ENCODE measurements at regions not wholly inside any gene's neighbourhood (a gene's known extent, or its start where the extent isn't known, plus 50 kb on each side); places are given as distances from the start of the nearest gene placed in this dataset.

GRCh38 chr2:55811048-55811447 lies 112.5 kb downstream of the EFEMP1 start:
- Histone ChIP-seq H3K4me3 (ENCODE audit: low read depth, low read length) (no peak overlapping the region), H3K36me3 (ENCODE audit: control insufficient read depth, insufficient read depth, low read length) (no peaks in the 10 kb centered on the region), H3K79me2 (no peaks in the 10 kb centered on the region), H3K27me3 (ENCODE audit: control insufficient read depth, insufficient read depth, low read length) (no peaks in the 10 kb centered on the region), H3K27ac (no peak overlapping the region), H3K4me1 (no peaks in the 10 kb centered on the region), H2AFZ (no peak overlapping the region), H3K4me2 (ENCODE audit: low read length) (no peak overlapping the region), H3K9me3 (ENCODE audit: control insufficient read depth, low read length) (no peaks in the 10 kb centered on the region), H3K9ac (no peak overlapping the region)
- no peak for TF ChIP-seq CTCF (IDR thresholded peaks at IDR 0.05)

- Histone ChIP-seq H3K9ac (no peak overlapping the region), H3K27ac (no peak overlapping the region), H3K27me3 (ENCODE audit: control insufficient read depth, insufficient read depth, low read length) (no peaks in the 10 kb centered on the region), H3K9me3 (ENCODE audit: control insufficient read depth, low read length) (no peaks in the 10 kb centered on the region), H3K4me3 (ENCODE audit: low read depth, low read length) (no peak overlapping the region), H3K36me3 (ENCODE audit: control insufficient read depth, insufficient read depth, low read length) (no peaks in the 10 kb centered on the region), H3K4me1 (no peaks in the 10 kb centered on the region), H3K79me2 (no peaks in the 10 kb centered on the region), H3K4me2 (ENCODE audit: low read length) (no peak overlapping the region), H2AFZ (no peak overlapping the region)
- no peak for TF ChIP-seq CTCF (IDR thresholded peaks at IDR 0.05)
These were observed 113.0 kb downstream of the EFEMP1 start for GRCh38 chr2:55810622-55811020.

- no peaks in the 10 kb centered on the region for H3K36me3 ChIP-seq (ENCODE audit: control insufficient read depth, insufficient read depth, low read length)
- TF ChIP-seq CTCF (IDR thresholded peaks at IDR 0.05): no peak
- H3K9ac ChIP-seq: no peak overlapping the region
- no peak overlapping the region for H3K4me3 ChIP-seq (ENCODE audit: low read depth, low read length)
- H3K4me1 ChIP-seq: no peaks in the 10 kb centered on the region
- no peak overlapping the region for H2AFZ ChIP-seq
- no peaks in the 10 kb centered on the region for H3K27me3 ChIP-seq (ENCODE audit: control insufficient read depth, insufficient read depth, low read length)
- no peak overlapping the region for H3K4me2 ChIP-seq (ENCODE audit: low read length)
- no peaks in the 10 kb centered on the region for H3K79me2 ChIP-seq
- H3K27ac ChIP-seq: no peak overlapping the region
- H3K9me3 ChIP-seq (ENCODE audit: control insufficient read depth, low read length): no peaks in the 10 kb centered on the region
These were observed 113.5 kb downstream of the EFEMP1 start for GRCh38 chr2:55809875-55810621.

GRCh38 chr2:55807900-55808299 lies 114.3 kb upstream of the PNPT1 start:
- H3K27ac ChIP-seq: no peak overlapping the region
- no peaks in the 10 kb centered on the region for H3K9me3 ChIP-seq (ENCODE audit: control insufficient read depth, low read length)
- no peak for TF ChIP-seq CTCF (IDR thresholded peaks at IDR 0.05)
- H3K4me2 ChIP-seq (ENCODE audit: low read length): no peak overlapping the region
- no peak overlapping the region for H2AFZ ChIP-seq
- H3K27me3 ChIP-seq (ENCODE audit: control insufficient read depth, insufficient read depth, low read length): no peaks in the 10 kb centered on the region
- no peaks in the 10 kb centered on the region for H3K79me2 ChIP-seq
- no peak overlapping the region for H3K4me3 ChIP-seq (ENCODE audit: low read depth, low read length)
- no peaks in the 10 kb centered on the region for H3K36me3 ChIP-seq (ENCODE audit: control insufficient read depth, insufficient read depth, low read length)
- H3K4me1 ChIP-seq: no peaks in the 10 kb centered on the region
- no peak overlapping the region for H3K9ac ChIP-seq

GRCh38 chr2:55805686-55806085 lies 112.0 kb upstream of the PNPT1 start:
- no peak overlapping the region for H3K9ac ChIP-seq
- no peaks in the 10 kb centered on the region for H3K9me3 ChIP-seq (ENCODE audit: control insufficient read depth, low read length)
- H3K4me3 ChIP-seq (ENCODE audit: low read depth, low read length): no peak overlapping the region
- H3K79me2 ChIP-seq: no peaks in the 10 kb centered on the region
- H3K27ac ChIP-seq: no peak overlapping the region
- no peak for TF ChIP-seq CTCF (IDR thresholded peaks at IDR 0.05)
- H3K27me3 ChIP-seq (ENCODE audit: control insufficient read depth, insufficient read depth, low read length): no peaks in the 10 kb centered on the region
- no peak overlapping the region for H2AFZ ChIP-seq
- no peaks in the 10 kb centered on the region for H3K4me1 ChIP-seq
- H3K4me2 ChIP-seq (ENCODE audit: low read length): no peak overlapping the region
- no peaks in the 10 kb centered on the region for H3K36me3 ChIP-seq (ENCODE audit: control insufficient read depth, insufficient read depth, low read length)
